SK-N-SH (cell line): ENCODE measurements at regions not wholly inside any gene's neighbourhood (a gene's known extent, or its start where the extent isn't known, plus 50 kb on each side); places are given as distances from the start of the nearest gene placed in this dataset.

Experiments used
- CTCF ChIA-PET: fragments of 300-600, 350-600 bp; formaldehyde crosslinking; extraction: SDS; loops from one replicate; lab custom pipeline; 2021; lab: Yijun Ruan, JAX
- POLR2A ChIA-PET: fragments of 350-600 bp; sonication (Branson Sonifier 250); formaldehyde crosslinking; extraction: SDS; loops from one replicate; lab custom pipeline; 2020; ENCODE audit warnings: antibody characterized with exemption, inconsistent platforms; lab: Yijun Ruan, JAX
- DNase-seq: peaks from one replicate; pipeline ENCODE4 v3.0.0; 2012
- H2AFZ ChIP-seq: fragments of 200-600 bp; sonication (generic); 2 replicates; pipeline ENCODE4 v1.8.1; 2016; ENCODE audit warnings: antibody characterized with exemption, mild to moderate bottlenecking, low read depth
- H3F3A ChIP-seq: fragments of 200-600 bp; sonication (generic); replicated peaks from 2 replicates; pipeline ENCODE3; 2016; ENCODE audit warnings: antibody characterized with exemption, mild to moderate bottlenecking; ENCODE audit not compliant: insufficient read depth
- H3K27ac ChIP-seq, 2 experiments: fragments of 200-500 bp in 1 of 2; fragments of 200-600 bp in 1 of 2; sonication (Bioruptor generic) in 1 of 2; sonication (generic), shearing (Covaris generic) in 1 of 2; 2 replicates each; pipeline versions ENCODE4 v1.5.1 to v1.6.1; 2014 to 2016; ENCODE audit warnings: low read depth in 2 of 2, inconsistent platforms in 1 of 2, low read length in 1 of 2, mild to moderate bottlenecking in 1 of 2, mixed read lengths in 1 of 2
- H3K27me3 ChIP-seq: fragments of 200-600 bp; sonication (generic), shearing (Covaris generic); 2 replicates; pipeline ENCODE4 v1.6.1; 2016; ENCODE audit warnings: mixed run types; ENCODE audit not compliant: insufficient read depth
- H3K36me3 ChIP-seq, 2 experiments: fragments of 200-500 bp in 1 of 2; fragments of 200-600 bp in 1 of 2; sonication (Bioruptor generic) in 1 of 2; sonication (generic) in 1 of 2; replicated peaks in 1 of 2; 2 replicates each; pipeline versions ENCODE3 to v1.5.1; 2014 to 2016; ENCODE audit warnings: low read length in 1 of 2, mild to moderate bottlenecking in 1 of 2; ENCODE audit not compliant: insufficient read depth in 2 of 2, control insufficient read depth in 1 of 2
- H3K4me1 ChIP-seq, 2 experiments: fragments of 200-500 bp in 1 of 2; fragments of 200-600 bp in 1 of 2; sonication (Bioruptor generic) in 1 of 2; sonication (generic), shearing (Covaris generic) in 1 of 2; 2 replicates each; pipeline versions ENCODE4 v1.5.1 to v1.6.1; 2014 to 2016; ENCODE audit warnings: low read depth in 1 of 2, low read length in 1 of 2, mixed run types in 1 of 2; ENCODE audit not compliant: insufficient read depth in 2 of 2, control insufficient read depth in 1 of 2
- H3K4me2 ChIP-seq: fragments of 200-600 bp; sonication (generic), shearing (Covaris generic); 2 replicates; pipeline ENCODE4 v1.6.1; 2017; ENCODE audit warnings: mixed run types
- H3K4me3 ChIP-seq, 2 experiments: fragments of 200-500 bp in 1 of 2; fragments of 200-600 bp in 1 of 2; sonication (Bioruptor generic) in 1 of 2; sonication (generic), shearing (Covaris generic) in 1 of 2; 2 replicates each; pipeline versions ENCODE4 v1.5.1 to v1.8.1; 2014 to 2016; ENCODE audit warnings: low read depth in 2 of 2, inconsistent platforms in 1 of 2, low read length in 1 of 2, mild to moderate bottlenecking in 1 of 2, mixed read lengths in 1 of 2, moderate library complexity in 1 of 2
- H3K79me2 ChIP-seq: fragments of 200-600 bp; sonication (generic); 2 replicates; pipeline ENCODE4 v1.8.1; 2017; ENCODE audit warnings: mild to moderate bottlenecking; ENCODE audit not compliant: insufficient read depth
- H3K9ac ChIP-seq: fragments of 200-600 bp; sonication (generic); 2 replicates; pipeline ENCODE4 v1.6.1; 2017; ENCODE audit warnings: mixed run types
- H3K9me2 ChIP-seq: fragments of 200-600 bp; sonication (generic); 2 replicates; pipeline ENCODE4 v1.6.1; 2017; ENCODE audit warnings: mixed run types
- H3K9me3 ChIP-seq: fragments of 200-600 bp; sonication (generic); 2 replicates; pipeline ENCODE4 v1.6.1; 2017; ENCODE audit warnings: mixed run types, mild to moderate bottlenecking, moderate library complexity
- H4K20me1 ChIP-seq: fragments of 200-600 bp; sonication (generic); 2 replicates; pipeline ENCODE4 v1.6.1; 2017; ENCODE audit warnings: mild to moderate bottlenecking, mixed run types; ENCODE audit not compliant: insufficient read depth
- CHD2 ChIP-seq: fragments of 150-350 bp; IDR thresholded peaks from 2 replicates; pipeline ENCODE4 v1.6.1; 2018; ENCODE audit warnings: low read length; ENCODE audit not compliant: partially characterized antibody
- FOXM1 ChIP-seq: IDR thresholded peaks from 2 replicates; pipeline ENCODE4 v1.4.0; 2012; ENCODE audit warnings: low read depth, mild to moderate bottlenecking
- GABPA ChIP-seq: IDR thresholded peaks from 2 replicates; pipeline ENCODE4 v1.4.0; 2012; ENCODE audit warnings: low read depth, mild to moderate bottlenecking
- GATA2 ChIP-seq: sonication (generic); formaldehyde crosslinking; IDR thresholded peaks from 2 replicates; pipeline ENCODE4 v1.5.0; 2020; ENCODE audit warnings: mild to moderate bottlenecking, missing genetic modification reagents
- IRF3 ChIP-seq: fragments of 150-350 bp; IDR thresholded peaks from 2 replicates; pipeline ENCODE4 v1.6.1; 2016; ENCODE audit warnings: mild to moderate bottlenecking, low read depth, low read length
- JUND ChIP-seq: IDR thresholded peaks from 2 replicates; pipeline ENCODE4 v1.4.0; 2012
- MEF2A ChIP-seq: IDR thresholded peaks from 2 replicates; pipeline ENCODE4 v1.4.0; 2012; ENCODE audit warnings: low read depth, borderline replicate concordance
- NRF1 ChIP-seq: IDR thresholded peaks from 2 replicates; pipeline ENCODE4 v1.6.1; 2012; ENCODE audit warnings: low read depth, mild to moderate bottlenecking, low read length
- POLR2AphosphoS5 ChIP-seq: IDR thresholded peaks from 2 replicates; pipeline ENCODE4 v1.6.1; 2012; ENCODE audit warnings: low read depth, low read length
- RAD21 ChIP-seq: IDR thresholded peaks from 2 replicates; pipeline ENCODE4 v1.6.1; 2012; ENCODE audit warnings: mild to moderate bottlenecking, low read length
- RCOR1 ChIP-seq: fragments of 150-350 bp; IDR thresholded peaks from 2 replicates; pipeline ENCODE4 v1.6.1; 2017; ENCODE audit warnings: antibody characterized with exemption, low read length
- REST ChIP-seq: IDR thresholded peaks from 2 replicates; pipeline ENCODE4 v1.6.1; 2012; ENCODE audit warnings: mild to moderate bottlenecking, low read depth, low read length, moderate library complexity
- RFX5 ChIP-seq: IDR thresholded peaks from 2 replicates; pipeline ENCODE4 v1.6.1; 2012; ENCODE audit warnings: mild to moderate bottlenecking, improper control_type of control experiment, low read length
- SMC3 ChIP-seq: IDR thresholded peaks from 2 replicates; pipeline ENCODE4 v1.6.1; 2012; ENCODE audit warnings: low read depth, low read length, improper control_type of control experiment
- TAF1 ChIP-seq: IDR thresholded peaks from 2 replicates; pipeline ENCODE4 v1.6.1; 2012; ENCODE audit warnings: low read depth, mild to moderate bottlenecking, low read length, moderate library complexity, borderline replicate concordance
- TEAD4 ChIP-seq: IDR thresholded peaks from 2 replicates; pipeline ENCODE4 v1.4.0; 2012; ENCODE audit warnings: mild to moderate bottlenecking, borderline replicate concordance; ENCODE audit not compliant: insufficient read depth
- USF1 ChIP-seq: IDR thresholded peaks from 2 replicates; pipeline ENCODE4 v1.4.0; 2012; ENCODE audit warnings: low read depth, borderline replicate concordance
- USF2 ChIP-seq: fragments of 150-350 bp; IDR thresholded peaks from 2 replicates; pipeline ENCODE4 v1.6.1; 2017; ENCODE audit warnings: antibody characterized with exemption, low read length, low read depth, borderline replicate concordance
- WGBS: methylation state at CpG from one replicate; pipeline ENCODE4 v1.1.6; 2017; ENCODE audit warnings: low lambda C conversion rate; 5-methylcytosine and 5-hydroxymethylcytosine counted together

- Histone ChIP-seq H2AFZ (no peak overlapping the region), H4K20me1 (no peaks in the 10 kb centered on the region), H3F3A (no peaks in the 10 kb centered on the region), H3K9me2 (no peaks in the 10 kb centered on the region), H3K27me3 (no peaks in the 10 kb centered on the region), H3K4me3 (no peak overlapping the region), H3K4me2 (no peak overlapping the region), H3K27ac (no peak overlapping the region), H3K36me3 (no peaks in the 10 kb centered on the region), H3K9me3 (no peaks in the 10 kb centered on the region), H3K79me2 (no peaks in the 10 kb centered on the region), H3K4me1 (peaks cover 0 to 8% of the 10 kb centered on the region in 2 experiments; a peak in 1 of 4 replicates), H3K9ac (no peak overlapping the region)
- WGBS, result 65% methylated on average over 16 of the region's 16 CpGs
- TF ChIP-seq USF2 (no peak), NRF1 (no peak), USF1 (no peak), RFX5 (no peak), JUND (no peak), RCOR1 (no peak), SMC3 (no peak), GATA2 (CRISPR knock-in tag) (no peak), RAD21 (no peak)
- CTCF ChIA-PET, result interaction anchor here (1.1 kb wide), 1 partner anchor 14 kb away, joined by 3 read pairs; no protein-coding TSS in a partner anchor
- POLR2A ChIA-PET, result no interaction called here
- no peak for DNase-seq
These were observed 226.4 kb downstream of the OPA1 start for GRCh38 chr3:193819117-193820010.

GRCh38 chr3:193821151-193821668 lies 228.2 kb downstream of the OPA1 start:
- no peak overlapping the region for H3K4me3 ChIP-seq
- H3K36me3 ChIP-seq, result no peaks in the 10 kb centered on the region
- no peaks in the 10 kb centered on the region for H3K9me3 ChIP-seq
- H3K9me2 ChIP-seq, result no peaks in the 10 kb centered on the region
- H3K9ac ChIP-seq, result no peak overlapping the region
- H3K4me2 ChIP-seq, result no peak overlapping the region
- H3K4me1 ChIP-seq, result peaks cover 0 to 8% of the 10 kb centered on the region in 2 experiments; a peak in 1 of 4 replicates
- H3K27ac ChIP-seq, result no peak overlapping the region
- ChIA-PET POLR2A (no interaction called here), CTCF (no interaction called here)
- no peak overlapping the region for H2AFZ ChIP-seq
- 52% methylated on average over 2 of the region's 2 CpGs for WGBS
- DNase-seq, result no peak
- H3K27me3 ChIP-seq, result no peaks in the 10 kb centered on the region
- H3F3A ChIP-seq, result no peaks in the 10 kb centered on the region
- H4K20me1 ChIP-seq, result no peaks in the 10 kb centered on the region
- no peaks in the 10 kb centered on the region for H3K79me2 ChIP-seq
- TF ChIP-seq JUND (no peak), FOXM1 (no peak), MEF2A (no peak), POLR2AphosphoS5 (no peak), TEAD4 (no peak), GABPA (no peak), RAD21 (no peak), IRF3 (no peak), RFX5 (no peak), CHD2 (no peak), USF1 (no peak), TAF1 (no peak), REST (no peak), GATA2 (CRISPR knock-in tag) (no peak)
